GM12891 (cell line): ENCODE measurements at regions not wholly inside any gene's neighbourhood (a gene's known extent, or its start where the extent isn't known, plus 50 kb on each side); places are given as distances from the start of the nearest gene placed in this dataset.

Experiments
- PAX5 ChIP-seq: IDR thresholded peaks from 2 replicates; pipeline ENCODE4 v1.6.1; 2011; ENCODE audit warnings: low read length, moderate library complexity, mild to moderate bottlenecking; ENCODE audit not compliant: insufficient read depth, severe bottlenecking
- POLR2A ChIP-seq: IDR thresholded peaks from 2 replicates; pipeline ENCODE4 v1.6.1; 2011; ENCODE audit warnings: low read depth, low read length, control low read depth
- SPI1 ChIP-seq: IDR thresholded peaks from 2 replicates; pipeline ENCODE4 v1.6.1; 2011; ENCODE audit warnings: low read depth, low read length, control low read depth

DNA sequence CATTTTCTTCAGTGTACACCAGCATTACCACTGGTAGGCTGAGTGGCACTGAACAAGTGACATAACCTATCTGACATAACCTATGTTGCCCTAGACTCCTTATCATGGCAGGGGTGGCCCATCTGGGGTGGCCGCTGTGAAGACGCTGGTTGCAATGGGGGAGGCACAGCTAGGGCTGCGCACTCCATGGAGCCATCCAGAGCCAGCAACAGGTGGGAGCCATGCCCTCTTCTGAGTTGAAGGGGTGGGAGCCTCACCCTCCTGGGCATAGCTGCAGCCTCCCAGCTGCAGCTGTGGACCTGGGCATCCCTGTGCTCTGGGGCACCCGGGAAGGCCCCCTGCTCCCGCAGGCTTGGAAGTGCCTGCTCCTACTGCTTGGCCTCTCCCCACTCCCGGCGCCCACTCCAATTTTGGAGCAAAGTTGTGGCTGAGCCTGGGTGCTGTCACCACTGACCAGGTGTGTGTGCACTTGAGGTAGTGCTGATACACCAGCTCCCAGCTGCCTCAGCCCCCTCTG, 52.4 kb upstream of the NTPCR start:
- TF ChIP-seq POLR2A (no peak), PAX5 (no peak), SPI1 (no peak)
